Hepatocyte (in vitro differentiated cells): ENCODE measurements at regions not wholly inside any gene's neighbourhood (a gene's known extent, or its start where the extent isn't known, plus 50 kb on each side); places are given as distances from the start of the nearest gene placed in this dataset.
"Not testable (repeated sequence)": the region's sequence is repeated elsewhere in the genome, so short reads cannot be mapped to it uniquely, and the experiment has no call there.

Source experiments
- DNase-seq: peaks from one replicate; pipeline ENCODE4 v3.0.0-alpha.2; 2016; ENCODE audit warnings: low spot score
- H2AFZ ChIP-seq: fragments of 200-600 bp; sonication (generic); 2 replicates; pipeline ENCODE4 v1.6.0; 2016; ENCODE audit warnings: antibody characterized with exemption, mild to moderate bottlenecking
- H3K27ac ChIP-seq: fragments of 200-600 bp; sonication (generic); 2 replicates; pipeline ENCODE4 v1.5.1; 2016; ENCODE audit warnings: mild to moderate bottlenecking
- H3K27me3 ChIP-seq: fragments of 200-600 bp; sonication (generic); 2 replicates; pipeline ENCODE4 v1.6.1; 2016
- H3K36me3 ChIP-seq: fragments of 200-600 bp; sonication (generic); replicated peaks from 2 replicates; pipeline ENCODE4 v1.5.1; 2016; ENCODE audit warnings: low read depth; ENCODE audit not compliant: insufficient read depth
- H3K4me1 ChIP-seq: fragments of 200-600 bp; sonication (generic); 2 replicates; pipeline ENCODE4 v1.5.1; 2016; ENCODE audit warnings: mild to moderate bottlenecking, moderate library complexity; ENCODE audit not compliant: insufficient read depth
- H3K4me2 ChIP-seq: fragments of 200-600 bp; sonication (generic); 2 replicates; pipeline ENCODE4 v1.6.0; 2016
- H3K4me3 ChIP-seq: fragments of 200-600 bp; sonication (generic); 2 replicates; pipeline ENCODE4 v1.5.1; 2016; ENCODE audit warnings: mild to moderate bottlenecking
- H3K79me2 ChIP-seq: fragments of 200-600 bp; sonication (generic); 2 replicates; pipeline ENCODE4 v1.6.0; 2017; ENCODE audit warnings: mild to moderate bottlenecking
- H3K9me2 ChIP-seq: fragments of 200-600 bp; sonication (generic); replicated peaks from 2 replicates; pipeline ENCODE4 v1.6.0; 2017; ENCODE audit warnings: mild to moderate bottlenecking; ENCODE audit not compliant: insufficient read depth
- H3K9me3 ChIP-seq: fragments of 200-600 bp; sonication (generic); 2 replicates; pipeline ENCODE4 v1.5.1; 2016; ENCODE audit warnings: low read depth, mild to moderate bottlenecking
- H4K20me1 ChIP-seq: fragments of 200-600 bp; sonication (generic); 2 replicates; pipeline ENCODE4 v1.6.0; 2016; ENCODE audit warnings: mild to moderate bottlenecking; ENCODE audit not compliant: insufficient read depth, poor library complexity, severe bottlenecking
- WGBS: methylation state at CpG from one replicate; pipeline ENCODE4 v1.1.6; 2016; ENCODE audit warnings: low lambda C conversion rate; ENCODE audit errors: missing lambda C conversion rate; 5-methylcytosine and 5-hydroxymethylcytosine counted together

DNA sequence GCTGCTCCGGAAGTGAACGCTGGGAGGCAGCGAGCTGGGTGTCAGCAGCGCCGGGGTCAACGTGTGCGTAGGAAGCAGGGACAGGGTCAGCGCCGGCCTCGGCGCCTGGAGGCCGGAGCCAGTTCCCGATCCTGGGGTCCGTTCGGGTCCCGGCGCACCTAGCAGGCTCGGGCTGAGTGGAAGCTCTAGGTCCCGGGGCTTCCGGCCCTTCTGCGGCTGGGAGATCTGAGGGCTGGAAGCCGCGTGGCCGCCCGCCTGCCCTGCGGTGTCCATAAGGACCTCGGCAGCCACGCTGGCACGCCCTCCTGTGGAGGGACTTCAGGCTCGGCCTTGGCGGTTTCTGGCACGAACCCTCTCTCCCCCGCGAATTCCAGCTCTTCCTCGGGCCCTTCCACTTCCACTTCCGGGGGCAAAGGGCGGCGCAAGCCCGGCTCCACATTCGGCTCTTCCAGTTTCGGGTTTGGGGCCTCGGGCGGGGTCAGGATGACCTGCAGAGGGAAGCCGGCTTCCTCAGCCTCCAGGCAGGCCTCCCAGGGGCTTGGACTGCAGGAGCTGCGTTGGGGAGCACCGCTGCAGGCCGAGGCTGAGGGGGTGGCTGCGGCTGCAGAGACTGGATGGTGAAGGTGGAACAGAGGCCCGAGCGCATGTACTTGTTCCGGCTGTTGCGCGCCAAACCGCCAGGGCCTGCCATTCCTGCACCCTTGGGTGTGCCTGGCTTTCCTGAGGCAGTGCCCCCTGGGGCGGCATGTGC is 146.2 kb downstream of the TMEM121 start:
- not testable (repeated sequence) for H3K9me2 ChIP-seq, H3K79me2 ChIP-seq, H3K27me3 ChIP-seq, H3K4me1 ChIP-seq, H3K9me3 ChIP-seq, H4K20me1 ChIP-seq, H3K27ac ChIP-seq, H2AFZ ChIP-seq, H3K4me2 ChIP-seq, H3K4me3 ChIP-seq, H3K36me3 ChIP-seq, DNase-seq
- 95% methylated on average over 18 of the region's 55 CpGs for WGBS

DNA sequence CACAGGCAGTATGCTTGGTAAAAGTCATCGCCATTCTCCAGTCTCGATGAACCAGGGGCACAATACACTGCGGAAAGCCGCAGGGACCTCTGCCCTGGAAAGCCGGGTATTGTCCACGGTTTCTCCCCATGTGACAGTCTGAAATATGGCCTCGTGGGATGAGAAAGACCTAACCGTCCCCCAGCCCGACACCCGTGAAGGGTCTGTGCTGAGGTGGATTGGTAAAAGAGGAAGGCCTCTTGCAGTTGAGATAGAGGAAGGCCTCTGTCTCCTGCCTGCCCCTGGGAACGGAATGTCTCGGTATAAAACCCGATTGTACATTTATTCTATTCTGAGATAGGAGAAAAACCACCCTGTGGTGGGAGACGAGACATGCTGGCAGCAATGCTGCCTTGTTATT is 149.1 kb downstream of the TMEM121 start:
- not testable (repeated sequence) for H3K27me3 ChIP-seq, H3K36me3 ChIP-seq, H3K27ac ChIP-seq, H3K9me2 ChIP-seq, H3K4me2 ChIP-seq, H2AFZ ChIP-seq, H3K4me3 ChIP-seq, H4K20me1 ChIP-seq, H3K79me2 ChIP-seq, H3K9me3 ChIP-seq, DNase-seq, H3K4me1 ChIP-seq
- 75% methylated on average over 14 of the region's 14 CpGs for WGBS

DNA sequence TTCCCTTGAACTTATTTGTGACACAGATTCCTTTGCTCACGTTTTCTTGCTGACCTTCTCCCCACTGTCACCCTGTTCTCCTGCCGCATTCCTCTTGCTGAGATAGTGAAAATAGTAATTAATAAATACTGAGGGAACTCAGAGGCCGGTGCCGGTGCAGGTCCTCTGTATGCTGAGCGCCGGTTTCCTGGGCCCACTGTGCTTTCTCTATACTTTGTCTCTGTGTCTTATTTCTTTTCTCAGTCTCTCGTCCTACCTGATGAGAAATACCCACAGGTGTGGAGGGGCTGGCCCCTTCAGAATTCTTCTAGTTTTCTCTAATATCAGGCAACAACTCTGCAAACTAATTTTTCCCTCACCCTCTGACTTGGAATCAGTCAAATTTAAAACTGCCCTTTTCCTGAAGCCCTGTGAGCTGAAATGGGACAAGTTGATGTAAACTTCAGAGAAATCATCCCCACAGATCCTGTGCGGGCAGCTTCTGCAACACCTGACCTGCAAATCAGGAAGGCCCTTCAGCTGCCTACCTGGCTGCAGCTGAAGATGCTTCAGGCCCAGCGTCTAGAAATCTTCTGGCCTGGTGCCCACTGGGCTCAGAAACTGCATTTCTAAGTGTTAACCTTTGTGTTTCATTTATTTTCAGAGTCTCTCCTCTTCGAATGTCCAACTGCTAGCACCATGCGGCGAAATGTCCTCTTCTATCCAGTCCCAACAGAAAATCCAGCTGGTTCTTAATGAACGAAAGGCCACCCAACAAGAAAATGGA is 149.7 kb downstream of the TMEM121 start:
- 74% methylated on average over 13 of the region's 13 CpGs for WGBS
- not testable (repeated sequence) for H3K4me2 ChIP-seq, H3K4me3 ChIP-seq, H4K20me1 ChIP-seq, H3K9me3 ChIP-seq, H3K4me1 ChIP-seq, H3K27ac ChIP-seq, H3K27me3 ChIP-seq, H3K79me2 ChIP-seq, H3K9me2 ChIP-seq, DNase-seq, H3K36me3 ChIP-seq, H2AFZ ChIP-seq

GRCh38 chr14:105678057-105678456 is 151.7 kb downstream of the TMEM121 start:
- H3K4me2 ChIP-seq: not testable (repeated sequence)
- 92% methylated on average over 21 of the region's 21 CpGs for WGBS

DNA sequence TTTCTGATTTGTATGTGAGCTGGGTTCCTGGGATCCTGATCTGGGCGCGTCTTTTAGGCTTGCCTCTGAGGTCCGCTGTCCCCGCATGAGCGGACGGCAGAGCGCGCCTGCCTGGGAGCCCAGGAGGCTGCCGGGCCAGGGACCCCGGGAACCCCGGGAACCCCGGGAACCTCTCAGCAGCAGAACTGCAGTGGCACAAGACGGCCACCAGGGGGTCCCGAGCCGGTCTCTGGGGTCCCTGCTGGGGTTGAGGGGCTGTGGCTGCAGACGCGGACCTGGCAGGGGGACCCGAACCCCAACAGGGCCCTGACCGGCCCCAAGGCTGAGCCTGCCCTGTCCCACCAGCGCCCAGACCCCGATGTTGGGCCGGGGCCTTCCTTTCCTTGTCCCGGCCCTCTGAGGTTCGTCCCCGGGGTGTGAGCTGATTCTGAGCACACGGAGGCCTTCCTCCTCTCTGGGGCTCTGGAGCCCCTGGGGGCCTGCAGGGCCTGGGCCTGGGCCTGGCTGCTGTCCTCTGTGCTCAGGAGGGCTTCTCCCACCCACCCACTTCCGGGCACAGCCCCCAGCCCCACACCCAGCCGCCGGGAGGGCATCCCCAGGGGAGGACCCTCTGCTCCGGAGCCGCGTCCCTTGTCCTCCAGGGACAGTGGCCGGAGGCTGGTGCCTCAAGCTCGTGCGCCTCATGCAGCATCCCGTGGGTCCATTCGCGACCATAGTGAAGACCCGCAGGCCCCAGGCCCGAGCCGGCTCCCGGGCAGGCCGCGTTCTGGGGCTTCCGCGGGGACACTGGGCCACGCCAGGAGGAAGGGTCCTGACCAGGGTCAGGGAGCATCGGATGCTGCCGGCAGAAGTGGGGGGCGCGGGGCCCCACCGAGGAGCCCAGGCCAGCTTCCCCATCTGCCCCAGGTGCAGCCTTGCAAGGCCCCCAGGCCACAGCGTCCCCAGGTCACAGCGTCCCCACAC is 152.9 kb downstream of the TMEM121 start:
- H3K79me2 ChIP-seq, H3K4me3 ChIP-seq, H2AFZ ChIP-seq, H3K27ac ChIP-seq, H3K9me2 ChIP-seq, H3K36me3 ChIP-seq, DNase-seq, H3K4me2 ChIP-seq, H3K27me3 ChIP-seq, H3K9me3 ChIP-seq, H3K4me1 ChIP-seq, H4K20me1 ChIP-seq: not testable (repeated sequence)
- WGBS: 96% methylated on average over 9 of the region's 54 CpGs

More at GRCh38 chr14:105678057-105678456, 151.7 kb downstream of the TMEM121 start:
- not testable (repeated sequence) for H3K4me1 ChIP-seq, H3K4me3 ChIP-seq, H3K9me3 ChIP-seq, H3K9me2 ChIP-seq, H3K27me3 ChIP-seq, DNase-seq, H3K36me3 ChIP-seq, H2AFZ ChIP-seq, H4K20me1 ChIP-seq, H3K79me2 ChIP-seq, H3K27ac ChIP-seq

DNA sequence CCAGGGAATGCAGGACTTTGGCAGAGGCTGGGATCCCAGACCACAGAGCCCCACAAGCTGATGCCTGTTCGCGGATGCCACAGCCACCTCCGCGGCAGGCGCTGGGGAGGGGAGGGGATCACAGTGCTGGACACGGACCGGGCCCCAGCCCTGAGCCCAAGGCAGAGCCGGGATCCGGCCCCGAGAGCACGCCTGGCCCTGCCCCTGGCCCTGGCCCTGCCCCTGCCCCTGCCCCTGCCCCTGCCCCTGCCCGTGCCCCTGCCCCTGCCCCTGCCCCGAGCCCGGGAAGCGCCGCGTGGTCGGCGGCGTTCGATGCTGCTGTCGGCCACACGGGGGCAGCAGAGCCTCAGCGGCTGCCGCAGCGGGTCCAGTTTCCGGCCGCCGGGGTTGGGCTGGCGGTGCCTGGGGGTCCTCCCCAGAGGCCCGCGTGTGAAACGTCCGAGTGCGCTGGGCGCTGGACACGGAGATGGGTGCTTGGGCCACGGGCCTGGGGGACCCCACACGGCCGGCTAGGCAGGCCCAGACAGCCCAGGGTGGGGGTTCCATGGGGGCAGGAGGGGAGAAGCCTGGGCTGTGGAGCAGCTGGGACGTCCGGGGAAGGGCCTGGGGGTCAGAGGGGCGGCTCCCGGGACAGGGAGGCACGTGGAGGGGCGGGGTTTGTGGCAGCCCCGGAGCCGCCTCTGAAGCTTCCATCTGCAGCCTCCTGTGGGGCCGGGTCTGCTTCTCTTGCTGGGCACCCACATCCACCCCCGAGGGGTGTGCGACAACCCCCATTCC is 153.8 kb downstream of the TMEM121 start:
- not testable (repeated sequence) for H3K9me2 ChIP-seq, H3K27me3 ChIP-seq, H3K9me3 ChIP-seq, H3K36me3 ChIP-seq, H3K4me3 ChIP-seq, H4K20me1 ChIP-seq, DNase-seq, H2AFZ ChIP-seq, H3K27ac ChIP-seq, H3K4me2 ChIP-seq, H3K79me2 ChIP-seq, H3K4me1 ChIP-seq
- WGBS: 100% methylated on average over 8 of the region's 51 CpGs

DNA sequence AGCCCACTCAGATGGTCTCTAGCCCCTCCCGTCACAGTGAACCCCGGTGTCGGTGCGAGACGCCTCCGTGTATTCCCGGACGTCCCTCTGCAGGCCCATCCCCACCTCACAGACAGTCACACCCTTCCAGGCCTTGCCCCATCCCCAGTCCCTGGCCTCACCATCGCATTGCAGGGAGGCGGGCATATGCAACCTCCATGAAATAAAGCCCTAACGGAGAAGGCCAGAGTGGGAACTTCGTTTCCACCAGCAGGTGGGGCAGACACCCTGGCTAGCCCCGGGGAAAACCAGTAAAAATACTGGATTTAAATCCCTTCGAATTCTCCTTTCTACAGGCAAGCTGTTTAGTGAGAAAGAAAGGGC is 154.3 kb downstream of the TMEM121 start:
- H3K36me3 ChIP-seq, DNase-seq, H3K79me2 ChIP-seq, H2AFZ ChIP-seq, H3K27ac ChIP-seq, H3K4me1 ChIP-seq, H3K4me2 ChIP-seq, H3K9me2 ChIP-seq, H3K9me3 ChIP-seq, H3K4me3 ChIP-seq, H4K20me1 ChIP-seq, H3K27me3 ChIP-seq: not testable (repeated sequence)
- WGBS: 89% methylated on average over 5 of the region's 14 CpGs

DNA sequence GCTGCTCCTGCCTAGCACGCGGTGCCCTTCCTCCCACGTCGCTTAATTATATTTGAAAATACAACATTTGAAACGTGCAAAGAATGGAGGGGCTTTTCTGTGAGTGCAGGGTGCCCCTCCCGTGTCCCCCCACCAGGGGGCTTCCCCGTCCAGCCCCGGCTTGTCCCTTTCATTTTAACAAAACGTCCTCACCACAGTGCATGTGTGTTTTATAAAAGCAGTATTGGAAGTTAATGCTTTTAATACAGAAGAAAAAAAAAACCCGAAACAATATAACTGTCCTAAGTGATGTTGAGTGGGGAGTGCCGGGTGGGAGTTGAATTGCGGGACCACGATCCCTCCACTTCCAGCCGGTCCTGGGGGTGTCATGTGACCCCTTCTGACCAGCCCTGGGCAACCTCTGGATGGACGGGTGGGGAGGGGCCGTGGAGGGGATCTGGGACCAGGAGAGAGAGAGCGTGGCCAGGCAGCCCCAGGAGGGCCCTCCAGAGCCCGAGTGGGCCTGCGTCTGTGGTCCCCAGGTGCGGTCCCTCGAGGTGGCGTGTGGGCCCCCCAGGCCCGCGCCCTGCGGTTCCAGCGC is 155.3 kb downstream of the TMEM121 start:
- H3K4me2 ChIP-seq, H3K9me2 ChIP-seq, H3K36me3 ChIP-seq, H3K27me3 ChIP-seq, H3K27ac ChIP-seq, H2AFZ ChIP-seq, H4K20me1 ChIP-seq, H3K79me2 ChIP-seq, H3K9me3 ChIP-seq, DNase-seq, H3K4me3 ChIP-seq, H3K4me1 ChIP-seq: not testable (repeated sequence)
- WGBS: 78% methylated on average over 15 of the region's 26 CpGs
